Spleen (tissue), 7 donors: ENCODE measurements at regions not wholly inside any gene's neighbourhood (a gene's known extent, or its start where the extent isn't known, plus 50 kb on each side); places are given as distances from the start of the nearest gene placed in this dataset.

Source experiments
- CTCF ChIP-seq, 11 experiments: fragments of 200-600 bp in 7 of 11; fragments of 450-650 bp in 4 of 11; sonication (generic) in 4 of 11; IDR thresholded peaks in 8 of 11; conservative IDR thresholded peaks in 3 of 11; 1 replicate in 7 of 11; 2 replicates in 4 of 11; pipeline versions ENCODE4 v1.4.0 to v1.8.0; 2016 to 2021; ENCODE audit warnings: antibody characterized with exemption in 11 of 11, inconsistent platforms in 4 of 11, mild to moderate bottlenecking in 1 of 11
- POLR2A ChIP-seq, 3 donors: fragments of 450-650 bp; IDR thresholded peaks; one replicate each; pipeline ENCODE4 v1.5.1; 2017; ENCODE audit warnings: antibody characterized with exemption in 3 of 3, mild to moderate bottlenecking in 1 of 3
- POLR2AphosphoS5 ChIP-seq, 3 donors: sonication (generic); formaldehyde crosslinking; IDR thresholded peaks; one replicate each; pipeline ENCODE4 v1.5.1; 2017; ENCODE audit warnings: antibody characterized with exemption in 3 of 3
- donor health status: DM: no; HTN: no; CAD: no; lungs with moderate emphysema.
- donor health status: DM: no; HTN: no; CAD: no.
- donor health status: DM: no; HTN: no; CAD: no.

- TF ChIP-seq CTCF (IDR thresholded peaks at IDR 0.05 in 8 of 11, conservative IDR thresholded peaks at IDR 0.05 in 3 of 11) (no peak), POLR2AphosphoS5 (IDR thresholded peaks at IDR 0.05) (no peak), POLR2A (IDR thresholded peaks at IDR 0.05) (no peak)
Measured at GRCh38 chr10:113317489-113317888, 235.4 kb upstream of the HABP2 start.
